ENCODE measurements at regions not wholly inside any gene's neighbourhood (a gene's known extent, or its start where the extent isn't known, plus 50 kb on each side); places are given as distances from the start of the nearest gene placed in this dataset.

DNA sequence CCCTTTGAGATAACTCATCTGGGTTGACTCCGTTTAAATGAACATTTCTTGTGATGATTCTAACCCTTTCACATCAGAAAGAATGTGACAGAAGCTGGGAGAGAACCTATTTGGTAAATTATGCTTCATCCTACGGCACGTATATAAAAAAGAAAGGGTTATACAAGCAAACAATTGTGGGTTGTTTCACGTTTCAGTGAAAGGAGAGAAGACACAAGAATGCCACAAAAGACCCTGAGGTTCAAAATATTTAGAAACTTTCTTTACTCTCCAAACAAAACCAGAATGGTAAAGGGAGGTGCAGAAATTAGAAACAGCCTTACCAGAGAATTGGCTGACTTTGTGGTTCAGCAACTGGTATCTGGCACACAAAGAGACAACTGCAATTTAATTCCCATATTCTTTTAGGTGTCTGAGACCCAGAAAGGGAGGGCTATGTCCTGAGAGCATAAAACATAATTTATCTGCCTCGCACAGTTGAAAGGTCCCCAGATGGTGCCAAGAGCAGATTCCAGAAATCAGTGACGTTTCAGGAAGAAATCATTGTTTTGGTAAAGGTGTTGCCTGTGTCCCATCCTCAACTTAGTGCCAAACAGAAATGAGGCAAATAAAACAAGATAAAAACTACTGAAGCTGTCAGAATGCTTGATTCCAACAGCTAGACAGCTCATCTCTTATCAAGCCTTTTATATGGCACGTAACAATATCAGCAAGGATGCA is 361.4 kb downstream of the EFNB2 start:
- TF ChIP-seq EZH2 (IDR thresholded peaks at IDR 0.05; ENCODE audit: low read length, missing control alignments), result no peak
- TF ChIP-seq, protein P1, sequence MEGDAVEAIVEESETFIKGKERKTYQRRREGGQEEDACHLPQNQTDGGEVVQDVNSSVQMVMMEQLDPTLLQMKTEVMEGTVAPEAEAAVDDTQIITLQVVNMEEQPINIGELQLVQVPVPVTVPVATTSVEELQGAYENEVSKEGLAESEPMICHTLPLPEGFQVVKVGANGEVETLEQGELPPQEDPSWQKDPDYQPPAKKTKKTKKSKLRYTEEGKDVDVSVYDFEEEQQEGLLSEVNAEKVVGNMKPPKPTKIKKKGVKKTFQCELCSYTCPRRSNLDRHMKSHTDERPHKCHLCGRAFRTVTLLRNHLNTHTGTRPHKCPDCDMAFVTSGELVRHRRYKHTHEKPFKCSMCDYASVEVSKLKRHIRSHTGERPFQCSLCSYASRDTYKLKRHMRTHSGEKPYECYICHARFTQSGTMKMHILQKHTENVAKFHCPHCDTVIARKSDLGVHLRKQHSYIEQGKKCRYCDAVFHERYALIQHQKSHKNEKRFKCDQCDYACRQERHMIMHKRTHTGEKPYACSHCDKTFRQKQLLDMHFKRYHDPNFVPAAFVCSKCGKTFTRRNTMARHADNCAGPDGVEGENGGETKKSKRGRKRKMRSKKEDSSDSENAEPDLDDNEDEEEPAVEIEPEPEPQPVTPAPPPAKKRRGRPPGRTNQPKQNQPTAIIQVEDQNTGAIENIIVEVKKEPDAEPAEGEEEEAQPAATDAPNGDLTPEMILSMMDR (conservative IDR thresholded peaks at IDR 0.05 in 1 of 2, IDR thresholded peaks at IDR 0.05 in 1 of 2; ENCODE audit: low read depth in 1 of 2, low read length in 2 of 2), result no peak
- Histone ChIP-seq H3K4me3 (replicated peaks in 1 of 4; ENCODE audit: control extremely low read depth in 1 of 4, insufficient read depth in 1 of 4, low read depth in 3 of 4, low read length in 4 of 4) (no peak overlapping the region), H2AFZ (ENCODE audit: low read length) (no peak overlapping the region), H3K4me2 (ENCODE audit: extremely low read depth, insufficient read depth, low read length) (no peak overlapping the region), H3K36me3 (ENCODE audit: control insufficient read depth, insufficient read depth, low read length) (no peaks in the 10 kb centered on the region), H3K27ac (ENCODE audit: insufficient read depth, low read length) (no peak overlapping the region), H3K27me3 (ENCODE audit: control insufficient read depth, insufficient read depth, low read length) (no peaks in the 10 kb centered on the region), H3K9ac (ENCODE audit: insufficient read depth, low read length) (no peak overlapping the region), H4K20me1 (ENCODE audit: control insufficient read depth, extremely low read depth, insufficient read depth, low read length) (no peaks in the 10 kb centered on the region), H3K79me2 (ENCODE audit: control insufficient read depth, insufficient read depth, low read length) (no peaks in the 10 kb centered on the region), H3K4me1 (ENCODE audit: control insufficient read depth, extremely low read depth, insufficient read depth, low read length) (no peaks in the 10 kb centered on the region), H3K9me3 (ENCODE audit: control insufficient read depth, insufficient read depth, low read depth, low read length) (no peaks in the 10 kb centered on the region)
- no peak for DNase-seq (ENCODE audit: low read depth in 2 of 2)

DNA sequence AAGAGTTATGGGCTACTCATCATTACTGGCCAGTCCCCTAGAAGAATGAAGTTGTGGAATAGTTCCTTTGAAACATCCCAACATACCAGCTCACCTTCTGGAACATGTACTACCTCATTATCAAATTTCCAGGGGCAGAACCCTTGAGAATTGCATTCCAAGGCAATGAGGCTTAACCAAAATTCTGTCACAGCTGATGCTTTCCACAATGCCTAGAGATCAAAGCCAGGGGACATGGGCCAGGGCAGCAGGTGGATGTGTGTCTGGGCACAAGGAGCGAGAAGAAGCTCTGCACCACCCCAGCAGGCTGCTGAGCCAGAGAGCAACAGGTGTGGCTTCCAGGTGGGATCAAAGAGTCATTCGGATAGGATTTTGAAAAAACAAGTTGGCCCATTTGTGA is 362.1 kb downstream of the EFNB2 start:
- Histone ChIP-seq H3K4me2 (ENCODE audit: extremely low read depth, insufficient read depth, low read length) (no peak overlapping the region), H3K36me3 (ENCODE audit: control insufficient read depth, insufficient read depth, low read length) (no peaks in the 10 kb centered on the region), H3K9ac (ENCODE audit: insufficient read depth, low read length) (no peak overlapping the region), H2AFZ (ENCODE audit: low read length) (no peak overlapping the region), H3K79me2 (ENCODE audit: control insufficient read depth, insufficient read depth, low read length) (no peaks in the 10 kb centered on the region), H3K27ac (ENCODE audit: insufficient read depth, low read length) (no peak overlapping the region), H3K4me3 (replicated peaks in 1 of 4; ENCODE audit: control extremely low read depth in 1 of 4, insufficient read depth in 1 of 4, low read depth in 3 of 4, low read length in 4 of 4) (no peak overlapping the region), H3K4me1 (ENCODE audit: control insufficient read depth, extremely low read depth, insufficient read depth, low read length) (no peaks in the 10 kb centered on the region), H3K27me3 (ENCODE audit: control insufficient read depth, insufficient read depth, low read length) (no peaks in the 10 kb centered on the region), H4K20me1 (ENCODE audit: control insufficient read depth, extremely low read depth, insufficient read depth, low read length) (no peaks in the 10 kb centered on the region), H3K9me3 (ENCODE audit: control insufficient read depth, insufficient read depth, low read depth, low read length) (no peaks in the 10 kb centered on the region)
- no peak for TF ChIP-seq EZH2 (IDR thresholded peaks at IDR 0.05; ENCODE audit: low read length, missing control alignments)
- TF ChIP-seq, protein P1 (conservative IDR thresholded peaks at IDR 0.05 in 1 of 2, IDR thresholded peaks at IDR 0.05 in 1 of 2; ENCODE audit: low read depth in 1 of 2, low read length in 2 of 2), result no peak
- DNase-seq (ENCODE audit: low read depth in 2 of 2), result peak in 1 of 2 donors; percentile 49

DNA sequence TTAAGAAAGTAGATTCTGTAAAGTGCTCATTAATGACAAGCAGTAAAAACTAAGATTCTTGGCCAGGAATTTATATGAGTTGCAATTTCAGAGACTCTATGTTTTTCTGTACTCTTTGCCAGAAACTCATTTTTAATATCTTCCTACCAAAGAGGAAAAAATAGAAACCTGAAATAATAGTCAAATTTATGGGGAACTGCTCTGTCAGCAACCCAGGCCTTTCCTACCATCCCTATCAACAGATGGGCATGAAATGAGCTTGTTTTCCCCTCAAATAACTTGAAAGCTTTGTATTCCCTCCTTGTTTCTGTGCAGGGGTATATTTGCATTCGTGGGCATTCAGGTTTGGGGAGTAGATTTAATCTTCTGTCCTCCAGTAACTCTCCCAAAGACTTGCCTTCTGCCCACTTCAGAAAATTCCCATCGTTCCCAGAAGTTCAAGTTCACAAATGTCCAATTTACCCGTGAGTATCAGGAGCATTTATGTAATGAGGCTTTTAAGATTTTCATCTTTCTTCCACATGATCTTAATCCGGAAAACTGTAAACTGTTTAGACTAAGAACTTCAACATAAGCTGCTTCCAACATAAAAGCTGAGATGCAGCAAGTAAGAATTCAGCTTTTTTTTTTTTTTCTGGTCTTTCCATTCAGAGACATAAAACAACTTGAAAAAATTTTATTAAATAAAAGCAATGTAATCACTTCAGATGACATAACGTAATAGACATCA is 363.1 kb downstream of the EFNB2 start:
- no peak overlapping the region for H3K4me3 ChIP-seq (replicated peaks in 1 of 4; ENCODE audit: control extremely low read depth in 1 of 4, insufficient read depth in 1 of 4, low read depth in 3 of 4, low read length in 4 of 4)
- no peaks in the 10 kb centered on the region for H3K36me3 ChIP-seq (ENCODE audit: control insufficient read depth, insufficient read depth, low read length)
- H4K20me1 ChIP-seq (ENCODE audit: control insufficient read depth, extremely low read depth, insufficient read depth, low read length), result no peaks in the 10 kb centered on the region
- no peak overlapping the region for H3K4me2 ChIP-seq (ENCODE audit: extremely low read depth, insufficient read depth, low read length)
- H2AFZ ChIP-seq (ENCODE audit: low read length), result no peak overlapping the region
- no peak for DNase-seq (ENCODE audit: low read depth in 2 of 2)
- H3K79me2 ChIP-seq (ENCODE audit: control insufficient read depth, insufficient read depth, low read length), result no peaks in the 10 kb centered on the region
- H3K9ac ChIP-seq (ENCODE audit: insufficient read depth, low read length), result no peak overlapping the region
- H3K27me3 ChIP-seq (ENCODE audit: control insufficient read depth, insufficient read depth, low read length), result no peaks in the 10 kb centered on the region
- no peaks in the 10 kb centered on the region for H3K9me3 ChIP-seq (ENCODE audit: control insufficient read depth, insufficient read depth, low read depth, low read length)
- no peak overlapping the region for H3K27ac ChIP-seq (ENCODE audit: insufficient read depth, low read length)
- no peak for TF ChIP-seq EZH2 (IDR thresholded peaks at IDR 0.05; ENCODE audit: low read length, missing control alignments)
- TF ChIP-seq, protein P1 (conservative IDR thresholded peaks at IDR 0.05 in 1 of 2, IDR thresholded peaks at IDR 0.05 in 1 of 2; ENCODE audit: low read depth in 1 of 2, low read length in 2 of 2), result no peak
- no peaks in the 10 kb centered on the region for H3K4me1 ChIP-seq (ENCODE audit: control insufficient read depth, extremely low read depth, insufficient read depth, low read length)
